Renal cortical epithelial cell (primary cell): ENCODE measurements at regions not wholly inside any gene's neighbourhood (a gene's known extent, or its start where the extent isn't known, plus 50 kb on each side); places are given as distances from the start of the nearest gene placed in this dataset.
"Not testable (repeated sequence)": the region's sequence is repeated elsewhere in the genome, so short reads cannot be mapped to it uniquely, and the experiment has no call there.

Source experiments
- DNase-seq: peaks from one replicate; pipeline ENCODE4 v3.0.0-alpha.2; 2011; ENCODE audit warnings: low read depth

GRCh38 chr22:49394116-49394785 lies 433.4 kb downstream of the BRD1 start:
- DNase-seq = no peak

GRCh38 chr22:49393526-49393925 lies 434.1 kb downstream of the BRD1 start:
- no peak for DNase-seq

- no peak for DNase-seq
Measured at GRCh38 chr22:49392841-49393510, 434.7 kb downstream of the BRD1 start.

GRCh38 chr22:49392247-49392646 lies 435.4 kb downstream of the BRD1 start:
- no peak for DNase-seq

GRCh38 chr22:49391436-49391835 lies 436.2 kb downstream of the BRD1 start:
- no peak for DNase-seq

GRCh38 chr22:49390954-49391353 lies 436.7 kb downstream of the BRD1 start:
- no peak for DNase-seq

GRCh38 chr22:49383909-49384308 lies 443.8 kb downstream of the BRD1 start:
- not testable (repeated sequence) for DNase-seq

GRCh38 chr22:49382451-49382735 lies 445.3 kb downstream of the BRD1 start:
- DNase-seq = no peak

GRCh38 chr22:49381595-49382450 lies 445.9 kb downstream of the BRD1 start:
- DNase-seq = no peak

GRCh38 chr22:49380828-49381114 lies 446.9 kb downstream of the BRD1 start:
- DNase-seq = no peak

GRCh38 chr22:49380095-49380827 lies 447.4 kb downstream of the BRD1 start:
- DNase-seq = no peak

- no peak for DNase-seq
Measured at GRCh38 chr22:49377306-49377705, 450.4 kb downstream of the BRD1 start.

GRCh38 chr22:49373801-49374226 lies 453.9 kb downstream of the BRD1 start:
- DNase-seq = no peak

GRCh38 chr22:49373289-49373666 lies 454.4 kb downstream of the BRD1 start:
- DNase-seq = no peak

- no peak for DNase-seq
Measured at GRCh38 chr22:49372530-49373288, 455.0 kb downstream of the BRD1 start.

GRCh38 chr22:49372111-49372529 lies 455.6 kb downstream of the BRD1 start:
- DNase-seq = no peak

GRCh38 chr22:49371325-49372110 lies 456.2 kb downstream of the BRD1 start:
- DNase-seq = no peak

- no peak for DNase-seq
Measured at GRCh38 chr22:49370627-49371301, 456.9 kb downstream of the BRD1 start.

- no peak for DNase-seq
Measured at GRCh38 chr22:49369726-49370626, 457.7 kb downstream of the BRD1 start.
